HG02623 (cell line): ENCODE measurements at regions not wholly inside any gene's neighbourhood (a gene's known extent, or its start where the extent isn't known, plus 50 kb on each side); places are given as distances from the start of the nearest gene placed in this dataset.
"Not testable (repeated sequence)": the region's sequence is repeated elsewhere in the genome, so short reads cannot be mapped to it uniquely, and the experiment has no call there.

ENCODE experiments used
- ATAC-seq: cut with Tn5 transposase; IDR thresholded peaks from one replicate; pipeline ENCODE4 v1.9.1; 2021; ENCODE audit warnings: moderate library complexity; ENCODE audit not compliant: unreplicated experiment

- no peak for ATAC-seq
Observed at GRCh38 chrX:151042842-151043241, 59.7 kb downstream of the HMGB3 start.

GRCh38 chrX:151066373-151066772 lies 83.2 kb downstream of the HMGB3 start:
- not testable (repeated sequence) for ATAC-seq

GRCh38 chrX:151073767-151074166 lies 90.6 kb downstream of the HMGB3 start:
- ATAC-seq = no peak

GRCh38 chrX:151081016-151081415 lies 95.4 kb upstream of the GPR50 start:
- no peak for ATAC-seq

DNA sequence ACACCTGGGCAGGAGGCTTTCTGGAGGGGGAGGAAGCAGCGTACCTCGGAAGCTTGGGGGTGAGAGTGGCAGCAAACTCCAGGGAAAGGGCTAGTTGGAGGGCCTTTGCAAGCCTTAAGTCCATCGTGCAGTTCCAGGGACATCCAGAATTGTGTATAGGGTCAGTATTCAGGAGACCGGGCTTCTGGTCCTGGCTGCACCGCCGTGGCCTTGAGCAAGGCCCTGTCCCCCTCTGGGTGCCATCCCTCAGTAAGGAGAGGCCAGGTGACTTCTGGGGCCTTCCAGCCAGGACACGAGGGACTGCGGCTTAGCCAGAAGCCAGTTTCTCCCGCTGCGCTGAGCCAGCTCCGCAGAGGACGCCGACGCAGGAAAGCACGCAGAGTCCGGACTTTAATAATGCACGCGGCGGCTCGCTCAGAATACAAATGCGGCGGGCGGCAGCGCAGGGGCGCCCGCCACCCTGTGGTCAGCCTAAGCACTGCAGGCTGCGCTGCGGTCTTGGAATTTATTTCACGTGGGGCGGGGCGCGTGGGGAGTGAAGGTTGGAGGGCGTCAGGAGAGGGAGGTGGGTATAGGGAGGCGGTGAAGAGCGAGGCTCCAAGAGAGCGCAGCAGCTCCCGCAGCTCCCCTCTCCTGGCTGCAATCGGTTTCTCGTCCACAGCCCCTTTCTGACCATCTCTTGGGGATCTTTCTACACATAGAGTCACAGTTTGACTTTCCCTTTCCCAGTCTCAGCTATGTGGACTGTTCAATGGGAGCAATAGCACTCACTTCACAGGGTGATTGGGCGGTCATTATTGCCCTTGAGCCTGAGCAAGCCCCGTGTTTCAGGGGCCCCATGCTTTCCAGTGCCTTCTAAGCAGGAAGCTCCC lies 94.1 kb upstream of the GPR50 start:
- ATAC-seq = peak; percentile 68

GRCh38 chrX:151084454-151084853 lies 91.9 kb upstream of the GPR50 start:
- no peak for ATAC-seq

- ATAC-seq = no peak
Observed at GRCh38 chrX:151085207-151085606, 91.2 kb upstream of the GPR50 start.

- no peak for ATAC-seq
Observed at GRCh38 chrX:151088221-151088620, 88.2 kb upstream of the GPR50 start.

GRCh38 chrX:151099001-151099400 lies 77.4 kb upstream of the GPR50 start:
- no peak for ATAC-seq

GRCh38 chrX:151100799-151101198 lies 75.6 kb upstream of the GPR50 start:
- no peak for ATAC-seq

DNA sequence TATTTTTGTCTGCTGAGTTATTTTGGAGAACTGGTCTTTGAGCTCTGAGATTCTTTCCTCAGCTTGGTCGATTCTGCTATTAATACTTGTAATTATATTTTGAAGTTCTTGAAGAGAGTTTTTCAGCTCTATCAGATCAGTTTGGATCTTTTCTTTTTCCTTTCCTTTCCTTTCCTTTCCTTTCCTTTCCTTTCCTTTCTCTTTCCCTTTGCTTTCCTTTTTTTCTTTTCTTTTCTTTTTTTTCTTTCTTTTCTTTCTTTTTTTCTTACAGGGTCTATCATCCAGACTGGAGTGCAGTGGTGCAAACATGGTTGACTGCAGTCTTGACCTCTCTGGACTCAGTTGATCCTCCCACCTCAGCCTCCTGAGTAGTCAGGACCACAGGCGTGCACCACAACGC lies 63.2 kb upstream of the GPR50 start:
- not testable (repeated sequence) for ATAC-seq
